ENCODE measurements at regions not wholly inside any gene's neighbourhood (a gene's known extent, or its start where the extent isn't known, plus 50 kb on each side); places are given as distances from the start of the nearest gene placed in this dataset.

GRCh38 chr1:87249803-87250202 is 78.9 kb upstream of the LMO4 start:
- H3K4me1 ChIP-seq, result no peaks in the 10 kb centered on the region
- intact Hi-C loops (cut with DNase I), result no loop called here
- no peak overlapping the region for H3K27ac ChIP-seq
- H3K4me3 ChIP-seq (replicated peaks in 1 of 3), result no peak overlapping the region
- H3K27me3 ChIP-seq, result no peaks in the 10 kb centered on the region
- TF ChIP-seq POLR2A (IDR thresholded peaks at IDR 0.05) (no peak), CTCF (IDR thresholded peaks at IDR 0.05) (no peak)
- H3K36me3 ChIP-seq, result no peaks in the 10 kb centered on the region
- no peaks in the 10 kb centered on the region for H3K9me3 ChIP-seq
- no peak for DNase-seq
- 93 to 95% methylated on average over 2 of the region's 2 CpGs for WGBS, 2 donors

- no peaks in the 10 kb centered on the region for H3K9me3 ChIP-seq
- no peaks in the 10 kb centered on the region for H3K4me1 ChIP-seq
- no peak for TF ChIP-seq CTCF (IDR thresholded peaks at IDR 0.05)
- TF ChIP-seq POLR2A (IDR thresholded peaks at IDR 0.05), result no peak
- WGBS, 2 donors, result 88 to 91% methylated on average over 5 of the region's 5 CpGs
- H3K27me3 ChIP-seq, result no peaks in the 10 kb centered on the region
- no peaks in the 10 kb centered on the region for H3K36me3 ChIP-seq
- no peak overlapping the region for H3K4me3 ChIP-seq (replicated peaks in 1 of 3)
- H3K27ac ChIP-seq, result no peak overlapping the region
- intact Hi-C loops (cut with DNase I), result no loop called here
- DNase-seq, result no peak
Observed at GRCh38 chr1:87250336-87250735, 78.3 kb upstream of the LMO4 start.

- Histone ChIP-seq H3K27ac (no peak overlapping the region), H3K4me3 (replicated peaks in 1 of 3) (no peak overlapping the region), H3K4me1 (no peaks in the 10 kb centered on the region), H3K36me3 (no peaks in the 10 kb centered on the region), H3K9me3 (no peaks in the 10 kb centered on the region), H3K27me3 (no peaks in the 10 kb centered on the region)
- TF ChIP-seq POLR2A (IDR thresholded peaks at IDR 0.05) (no peak), CTCF (IDR thresholded peaks at IDR 0.05) (no peak)
- 88 to 91% methylated on average over 2 of the region's 2 CpGs for WGBS, 2 donors
- no peak for DNase-seq
- intact Hi-C loops (cut with DNase I), result no loop called here
Observed at GRCh38 chr1:87252406-87252805, 76.3 kb upstream of the LMO4 start.

GRCh38 chr1:87262688-87263087 is 66.0 kb upstream of the LMO4 start:
- TF ChIP-seq POLR2A (IDR thresholded peaks at IDR 0.05) (no peak), CTCF (IDR thresholded peaks at IDR 0.05) (no peak)
- no peak for DNase-seq
- no peak overlapping the region for H3K27ac ChIP-seq
- no peaks in the 10 kb centered on the region for H3K9me3 ChIP-seq
- WGBS, 2 donors, result 84 to 90% methylated on average over 3 of the region's 3 CpGs
- intact Hi-C loops (cut with DNase I), result no loop called here
- no peaks in the 10 kb centered on the region for H3K36me3 ChIP-seq
- H3K4me3 ChIP-seq (replicated peaks in 1 of 3), result no peak overlapping the region
- H3K4me1 ChIP-seq, result no peaks in the 10 kb centered on the region
- H3K27me3 ChIP-seq, result no peaks in the 10 kb centered on the region

- Histone ChIP-seq H3K27ac (no peak overlapping the region), H3K4me3 (replicated peaks in 1 of 3) (no peak overlapping the region), H3K4me1 (no peaks in the 10 kb centered on the region), H3K36me3 (no peaks in the 10 kb centered on the region), H3K9me3 (no peaks in the 10 kb centered on the region), H3K27me3 (no peaks in the 10 kb centered on the region)
- intact Hi-C loops (cut with DNase I), result no loop called here
- TF ChIP-seq POLR2A (IDR thresholded peaks at IDR 0.05) (no peak), CTCF (IDR thresholded peaks at IDR 0.05) (no peak)
- no peak for DNase-seq
- WGBS, 2 donors, result 85 to 88% methylated on average over 2 of the region's 2 CpGs
Observed at GRCh38 chr1:87263281-87263680, 65.4 kb upstream of the LMO4 start.

Data from thyroid gland (tissue), 4 donors.